GM15510 (cell line): ENCODE measurements at regions not wholly inside any gene's neighbourhood (a gene's known extent, or its start where the extent isn't known, plus 50 kb on each side); places are given as distances from the start of the nearest gene placed in this dataset.

Experiments used
- POLR2A ChIP-seq: IDR thresholded peaks from 3 replicates; pipeline ENCODE4 v1.6.1; 2011; ENCODE audit warnings: borderline replicate concordance; ENCODE audit not compliant: insufficient read length; ENCODE audit errors: extremely low read depth

DNA sequence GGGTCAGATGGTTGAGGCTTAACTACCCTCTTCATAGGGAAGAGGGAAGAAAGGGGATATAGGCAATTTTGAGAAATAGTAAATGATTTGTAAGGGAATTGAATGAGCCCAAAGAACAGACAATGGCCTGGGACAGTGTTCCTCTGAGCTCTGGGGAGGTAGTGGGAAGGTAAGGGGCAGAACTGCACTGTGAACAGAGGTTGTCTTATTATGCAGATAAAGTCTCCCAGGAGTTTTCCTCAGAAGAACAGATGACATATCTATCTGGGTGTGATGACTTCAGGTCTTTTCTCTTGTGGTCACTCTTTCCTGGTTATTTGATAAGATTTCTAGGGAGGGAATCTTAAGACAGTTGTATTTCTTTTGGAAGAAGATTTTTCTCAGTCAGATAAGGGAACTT lies 296.1 kb downstream of the ZEB1 start:
- no peak for TF ChIP-seq POLR2A

DNA sequence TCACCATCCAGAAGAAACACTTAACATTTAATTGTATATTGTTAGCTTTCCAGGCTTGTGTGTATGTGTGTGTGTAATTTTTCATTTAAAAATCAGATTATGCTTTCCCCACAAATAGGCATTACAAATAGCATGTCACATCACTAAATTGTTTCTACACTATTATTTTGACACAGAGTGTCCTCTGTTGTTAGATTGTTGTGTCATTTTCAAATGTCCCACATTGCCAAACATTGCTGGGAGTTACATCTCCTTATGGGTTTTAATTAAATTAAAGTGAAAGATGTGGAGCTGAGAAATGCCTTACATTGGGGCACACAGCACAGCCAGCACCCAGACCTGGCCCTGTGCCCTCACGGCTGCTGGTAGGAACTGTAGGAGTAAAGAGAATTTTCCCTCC lies 295.6 kb downstream of the ZEB1 start:
- no peak for TF ChIP-seq POLR2A

DNA sequence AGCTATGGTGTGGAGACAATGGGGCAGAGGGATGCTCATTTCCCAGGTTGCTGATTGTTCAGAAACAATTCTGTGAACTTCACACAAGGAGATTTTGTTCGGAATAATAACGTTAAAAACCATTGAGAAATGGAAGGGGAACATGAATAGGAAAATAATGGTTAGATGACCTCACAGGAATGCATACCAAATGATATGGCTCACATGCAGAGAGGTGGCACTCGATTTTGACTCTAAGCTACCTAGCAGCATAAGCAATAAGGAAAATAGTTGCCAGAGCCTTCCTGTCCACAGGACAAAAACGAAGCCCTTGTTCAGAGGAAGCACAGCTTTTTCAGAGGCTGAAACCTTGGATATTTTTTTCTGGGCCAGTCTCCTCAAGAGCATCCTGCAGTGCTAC lies 293.1 kb downstream of the ZEB1 start:
- TF ChIP-seq POLR2A = no peak

DNA sequence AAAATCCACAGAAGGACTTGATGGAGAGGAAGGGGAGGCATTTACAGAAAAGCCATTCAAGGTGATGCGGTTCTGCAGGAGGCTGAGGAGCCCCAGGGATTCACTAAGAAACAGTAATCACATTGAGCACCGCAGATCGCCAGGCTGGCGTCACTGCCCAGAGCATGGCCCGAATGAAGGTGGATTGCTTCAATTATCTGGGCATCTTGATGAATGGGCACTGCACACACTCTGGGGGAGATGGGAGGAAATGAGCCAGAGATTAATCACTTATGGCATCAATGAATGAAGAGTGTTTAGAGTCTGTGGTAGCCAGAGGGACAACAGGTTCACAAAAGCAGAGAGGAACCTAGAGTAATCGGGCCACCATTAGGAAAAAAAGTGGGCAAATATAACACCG lies 292.1 kb downstream of the ZEB1 start:
- TF ChIP-seq POLR2A = no peak

DNA sequence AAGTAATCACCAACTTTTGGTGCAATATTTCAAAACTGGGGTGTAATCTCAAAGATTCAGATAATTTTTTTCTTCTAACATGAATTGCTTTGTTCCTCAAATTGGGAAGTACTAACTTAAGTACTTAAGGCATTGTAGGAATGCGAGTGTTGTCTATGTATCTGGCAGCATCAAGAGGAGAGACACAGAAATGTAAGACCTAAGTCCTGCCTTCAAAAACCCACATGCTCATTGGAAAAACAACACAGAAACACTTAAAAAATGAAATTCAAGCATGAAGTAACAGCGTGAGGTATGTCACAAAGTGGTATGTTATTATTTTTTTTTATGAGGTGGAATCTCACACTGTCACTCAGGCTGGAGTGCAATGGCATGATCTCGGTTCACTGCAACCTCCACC lies 288.5 kb downstream of the ZEB1 start:
- TF ChIP-seq POLR2A = no peak

DNA sequence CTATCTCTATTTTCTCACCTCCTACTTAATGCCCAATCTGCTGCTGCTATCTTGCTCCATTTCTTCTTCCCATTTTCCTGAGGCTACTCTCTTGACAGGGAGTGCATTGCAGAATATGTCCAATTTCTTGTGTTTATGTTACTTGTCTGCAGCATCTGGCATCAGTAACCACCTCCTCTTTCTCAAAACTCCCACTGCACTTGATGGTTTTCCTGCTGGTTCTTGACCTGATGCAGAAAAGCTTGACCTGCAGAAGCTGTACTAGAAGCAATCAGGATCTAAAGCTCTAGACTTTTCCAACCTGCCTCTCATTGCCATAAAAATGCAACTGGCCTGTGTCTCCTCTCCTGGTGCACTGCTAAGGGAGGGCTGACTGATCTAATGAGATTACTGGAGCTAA lies 287.8 kb downstream of the ZEB1 start:
- TF ChIP-seq POLR2A = no peak

DNA sequence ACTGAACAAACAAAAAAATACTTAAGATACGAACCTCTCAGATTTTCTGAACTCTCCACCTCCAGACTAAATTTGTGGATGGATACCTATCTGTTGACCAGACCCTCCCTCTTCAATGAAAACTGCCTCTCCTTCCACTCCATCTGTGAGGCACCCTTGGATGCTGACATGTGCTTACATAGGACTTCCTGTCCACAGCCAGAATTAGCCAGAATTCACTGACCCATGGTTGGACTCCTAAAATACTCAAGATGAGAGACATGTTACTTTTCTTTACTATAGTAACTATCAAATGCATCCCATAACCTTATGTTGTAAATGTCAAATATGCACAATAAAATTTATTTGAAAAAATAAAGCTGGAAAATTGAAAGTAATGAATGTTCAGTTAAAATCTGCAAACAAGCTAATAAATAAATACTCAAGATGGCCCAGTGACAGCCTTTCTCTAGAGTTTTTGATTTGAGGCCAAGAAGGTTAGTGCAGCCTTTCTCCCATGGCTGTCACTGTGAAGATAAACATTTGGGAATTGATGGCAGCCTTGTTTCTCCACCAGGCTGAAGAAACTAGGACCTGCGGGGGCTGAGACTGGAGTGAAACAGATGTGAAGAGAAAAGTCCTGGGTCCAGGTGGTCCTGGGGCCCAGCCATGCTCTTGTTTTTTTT lies 287.0 kb downstream of the ZEB1 start:
- TF ChIP-seq POLR2A = no peak

DNA sequence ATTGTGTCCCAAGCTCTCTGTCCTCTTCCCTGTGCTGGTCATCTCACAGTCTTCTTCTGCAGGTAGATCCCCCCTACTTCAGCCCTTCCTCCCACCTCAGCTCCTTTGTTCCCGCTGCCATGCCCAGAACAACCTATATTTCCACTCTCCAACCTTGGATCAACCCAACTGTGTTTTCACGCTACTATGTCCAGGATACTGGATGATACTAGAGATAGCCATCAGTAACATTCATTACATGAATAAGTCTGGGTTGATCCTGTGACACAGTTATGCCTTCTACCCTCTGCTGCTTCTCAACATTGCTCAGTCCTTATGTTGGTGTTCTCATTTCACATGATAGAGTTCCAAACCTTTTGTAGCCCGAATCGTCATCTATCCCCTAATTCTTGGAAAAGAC lies 286.4 kb downstream of the ZEB1 start:
- TF ChIP-seq POLR2A = no peak

DNA sequence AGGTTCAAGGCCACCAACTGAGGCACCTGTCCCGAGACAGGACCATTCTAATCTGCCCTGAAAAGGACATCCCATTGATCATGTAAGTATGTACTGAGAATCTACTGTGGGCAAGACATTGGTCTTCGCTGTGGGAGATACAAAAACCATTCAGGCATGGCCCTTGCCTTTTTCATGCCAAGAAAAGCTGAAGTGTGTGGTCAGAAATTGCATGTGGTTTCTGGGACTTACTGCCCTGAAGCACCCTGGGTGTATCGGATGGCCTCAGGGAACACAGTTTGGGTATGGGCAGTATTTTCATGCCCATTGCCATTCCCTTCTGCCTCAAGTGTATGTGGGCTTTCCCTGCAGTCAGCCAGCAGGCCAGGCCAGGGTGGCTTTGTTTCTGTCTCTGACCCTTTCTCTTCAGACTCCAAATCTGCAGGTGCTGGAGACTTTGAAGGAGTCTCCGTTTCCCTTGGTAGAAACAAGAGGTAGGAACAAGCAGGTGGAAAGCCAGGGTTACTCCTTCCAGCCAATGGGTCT lies 285.7 kb downstream of the ZEB1 start:
- no peak for TF ChIP-seq POLR2A

DNA sequence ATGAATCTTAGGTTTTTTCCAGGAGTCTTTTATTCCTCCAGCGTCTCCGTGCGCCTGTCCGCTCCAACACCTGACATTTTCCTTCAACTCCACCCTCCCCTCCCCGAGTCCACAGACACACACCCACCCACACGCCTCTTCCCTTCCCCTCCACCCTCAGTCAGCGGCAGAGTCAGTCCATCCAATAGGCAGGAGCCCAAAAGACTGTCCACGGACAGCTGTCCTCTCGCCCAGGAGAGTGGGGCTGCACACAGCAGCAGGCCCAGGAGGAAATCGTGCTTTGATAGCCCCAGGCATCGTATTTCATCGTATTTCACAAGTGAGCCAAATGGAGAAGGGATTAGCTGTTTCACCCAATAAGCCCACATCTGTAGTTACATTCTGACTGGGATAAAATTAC lies 285.1 kb downstream of the ZEB1 start:
- TF ChIP-seq POLR2A = no peak

DNA sequence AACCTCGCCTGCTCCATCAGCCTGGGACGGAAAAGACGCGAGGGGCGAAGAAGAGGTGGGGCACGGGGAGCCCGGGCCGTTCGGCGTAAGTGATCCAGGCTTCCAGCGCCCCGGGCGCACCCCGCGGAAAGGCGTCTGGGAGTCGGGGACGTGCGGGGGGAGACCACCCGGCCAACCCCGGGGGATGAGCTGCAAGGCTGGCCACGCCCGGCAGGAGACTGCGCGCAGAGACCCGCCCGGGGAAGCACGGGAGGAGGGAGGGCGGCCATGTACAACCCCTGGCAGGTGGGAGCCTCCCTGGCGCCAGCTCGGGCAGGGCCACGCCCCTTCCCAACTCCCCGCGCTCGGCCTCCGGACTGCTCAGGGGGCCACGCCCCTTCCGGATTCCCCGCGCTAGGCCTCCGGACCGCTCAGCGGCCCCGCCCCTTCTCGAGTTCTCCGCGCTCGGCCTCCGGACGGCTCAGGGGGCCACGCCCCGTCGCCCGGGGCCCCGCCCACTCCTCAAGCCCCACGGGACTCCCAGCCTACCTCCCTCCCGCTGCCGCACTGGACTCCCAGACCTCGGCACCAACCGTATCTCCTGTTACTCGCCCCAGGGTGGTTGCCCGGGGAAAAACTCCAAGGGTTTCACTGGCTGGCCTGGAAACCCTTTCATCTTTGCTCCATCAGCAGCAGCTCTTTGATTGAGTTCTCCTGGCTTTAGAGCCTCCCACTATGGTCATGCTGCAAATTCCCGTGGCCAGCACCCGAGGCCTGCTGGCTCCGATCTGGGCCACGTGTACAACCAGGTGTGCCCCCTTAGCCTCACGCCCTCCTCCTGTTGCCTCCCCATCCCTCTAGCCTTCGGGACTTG lies 284.4 kb downstream of the ZEB1 start:
- TF ChIP-seq POLR2A = no peak

DNA sequence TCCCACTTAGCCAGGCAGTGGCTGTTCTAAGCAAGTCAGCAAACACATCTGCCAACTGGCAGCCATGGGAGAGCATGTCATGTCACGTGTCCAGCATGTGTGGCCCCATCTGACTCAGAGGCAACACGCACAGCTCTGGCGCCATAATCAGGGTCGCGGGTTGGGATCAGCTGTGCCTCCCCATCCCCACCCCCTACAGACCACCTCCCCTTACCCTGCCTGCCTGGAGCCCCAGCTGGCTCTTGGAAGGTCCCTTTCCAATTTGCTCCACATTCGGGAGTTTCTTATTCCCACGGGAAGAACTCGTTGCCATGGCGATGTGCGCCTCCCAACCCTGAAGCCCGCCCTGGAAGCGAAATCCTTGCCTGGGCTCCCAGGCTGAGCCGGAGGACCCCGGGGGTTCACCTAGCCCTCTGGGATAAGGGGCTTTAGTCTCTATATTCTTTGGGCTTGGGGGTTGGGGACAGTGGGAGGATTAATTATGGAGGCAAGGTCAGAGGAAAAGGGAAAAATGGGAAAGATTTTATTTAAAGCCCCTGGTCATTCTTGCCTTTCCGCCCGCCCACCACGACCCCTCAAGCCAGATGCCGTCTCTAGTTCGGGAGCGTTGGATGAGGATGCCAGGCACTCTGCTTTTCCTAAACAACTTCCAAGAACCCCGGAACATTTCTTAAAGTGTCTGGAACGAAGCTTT lies 283.7 kb downstream of the ZEB1 start:
- TF ChIP-seq POLR2A = no peak

DNA sequence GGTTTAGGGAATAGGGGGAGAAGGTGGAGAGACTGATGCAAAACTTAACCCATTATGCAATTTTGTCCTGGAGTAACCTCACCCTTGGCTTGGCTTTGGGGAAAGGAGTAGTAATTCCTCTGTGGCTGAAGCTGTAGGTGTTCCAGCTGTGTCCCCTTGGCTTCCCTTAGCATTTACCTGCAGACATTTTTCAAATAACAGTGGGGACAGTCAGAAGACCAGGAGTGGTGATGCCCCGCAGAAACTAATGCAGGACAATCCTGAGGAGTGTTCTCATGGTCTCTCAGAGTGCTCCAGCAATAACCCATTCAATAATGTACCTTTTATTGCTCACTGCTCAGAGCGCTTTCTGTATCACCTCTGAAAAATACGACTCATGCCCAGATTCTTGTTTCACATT lies 282.1 kb downstream of the ZEB1 start:
- no peak for TF ChIP-seq POLR2A

DNA sequence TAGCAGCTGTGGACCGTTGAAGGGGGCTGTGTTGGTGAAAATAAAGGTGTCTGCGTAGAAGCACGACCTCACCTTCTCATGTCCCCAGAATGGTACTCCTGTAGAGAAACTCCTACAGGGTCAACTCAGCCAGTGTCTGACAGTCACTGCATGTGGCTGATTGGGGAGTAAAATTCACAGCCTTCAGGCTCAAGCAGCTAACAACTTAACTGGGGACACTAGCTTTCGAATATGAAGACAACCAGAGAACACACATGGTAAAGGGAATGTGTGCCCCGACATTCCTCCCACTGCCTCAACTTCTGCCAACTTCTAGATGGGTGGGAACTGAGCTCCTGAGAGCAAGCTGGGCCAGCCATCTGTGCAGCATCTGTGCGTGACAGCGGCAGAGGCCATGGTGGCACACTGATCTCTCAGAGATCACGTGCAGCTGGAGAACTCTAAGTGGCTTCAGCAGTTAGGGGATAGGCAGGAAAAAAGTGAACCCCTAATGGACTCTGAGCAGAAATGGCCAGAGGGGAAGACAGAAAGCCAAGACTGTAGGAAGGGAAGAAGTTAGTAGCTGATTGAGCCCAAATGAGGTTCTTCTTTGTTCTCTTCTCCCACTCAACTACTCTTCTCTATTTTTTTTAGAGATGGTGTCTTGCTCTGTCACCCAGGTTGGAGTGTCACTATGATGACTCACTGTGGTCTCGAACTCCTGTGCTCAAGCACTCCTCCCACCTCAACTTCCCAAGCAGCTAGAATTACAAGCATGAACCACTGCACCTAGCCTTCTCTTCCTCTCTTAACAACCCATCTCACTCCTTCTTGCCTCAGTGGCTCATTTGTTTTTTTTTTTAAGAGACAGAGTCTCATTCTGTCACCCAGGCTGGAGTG lies 280.8 kb downstream of the ZEB1 start:
- no peak for TF ChIP-seq POLR2A
